K562 (cell line): ENCODE measurements at regions not wholly inside any gene's neighbourhood (a gene's known extent, or its start where the extent isn't known, plus 50 kb on each side); places are given as distances from the start of the nearest gene placed in this dataset.

Experiments used
- FOSL1 ChIP-seq: fragments of 200-800 bp; sonication (Bioruptor generic); conservative IDR thresholded peaks from 2 replicates; pipeline ENCODE4 v1.6.1; 2016; ENCODE audit warnings: missing genetic modification characterization, missing compliant biosample characterization
- FUS ChIP-seq: fragments of 200-400 bp; formaldehyde crosslinking; optimal IDR thresholded peaks from 2 replicates; pipeline ENCODE3; 2017; ENCODE audit warnings: low read depth, low read length
- HNRNPK ChIP-seq: fragments of 200-400 bp; formaldehyde crosslinking; IDR thresholded peaks from one replicate; pipeline ENCODE4 v1.6.1; 2018; ENCODE audit warnings: mild to moderate bottlenecking, low read depth, low read length; ENCODE audit not compliant: poor library complexity, severe bottlenecking
- HNRNPL ChIP-seq: fragments of 200-400 bp; formaldehyde crosslinking; IDR thresholded peaks from 2 replicates; pipeline ENCODE4 v1.6.1; 2017; ENCODE audit warnings: low read depth, mild to moderate bottlenecking, low read length
- LCOR ChIP-seq: sonication (generic); formaldehyde crosslinking; IDR thresholded peaks from 2 replicates; pipeline ENCODE4 v1.8.0; 2022; ENCODE audit warnings: mild to moderate bottlenecking, missing genetic modification reagents
- TCF7 ChIP-seq: sonication (generic); IDR thresholded peaks from 2 replicates; pipeline ENCODE4 v1.6.1; 2016; ENCODE audit warnings: antibody characterized with exemption, borderline replicate concordance
- ZBTB11 ChIP-seq, 3 experiments: fragments of 200-800 bp in 1 of 3; fragments of 250-450 bp in 1 of 3; fragments of 450-650 bp in 1 of 3; sonication (Bioruptor Pico) in 1 of 3; sonication (Bioruptor generic) in 1 of 3; formaldehyde crosslinking in 1 of 3; IDR thresholded peaks; 2 replicates each; pipeline versions ENCODE4 v1.6.1 to v1.8.0; 2016 to 2022; ENCODE audit warnings: mild to moderate bottlenecking in 2 of 3, missing genetic modification characterization in 2 of 3, missing compliant biosample characterization in 1 of 3, moderate library complexity in 1 of 3
- ZBTB49 ChIP-seq: sonication (generic); formaldehyde crosslinking; IDR thresholded peaks from 2 replicates; pipeline ENCODE4 v1.8.0; 2022; ENCODE audit warnings: missing genetic modification reagents, mild to moderate bottlenecking, borderline replicate concordance
- ZFP91 ChIP-seq: sonication (generic); formaldehyde crosslinking; IDR thresholded peaks from 2 replicates; pipeline ENCODE4 v1.8.0; 2022; ENCODE audit warnings: mild to moderate bottlenecking, missing genetic modification reagents
- ZNF280B ChIP-seq: fragments of 250-450 bp; sonication (Bioruptor Pico); IDR thresholded peaks from 2 replicates; pipeline ENCODE4 v1.5.1; 2021; ENCODE audit warnings: mild to moderate bottlenecking
- ZNF316 ChIP-seq: fragments of 450-650 bp; IDR thresholded peaks from 2 replicates; pipeline ENCODE4 v1.6.1; 2016
- ZNF695 ChIP-seq: fragments of 450-650 bp; formaldehyde crosslinking; IDR thresholded peaks from 2 replicates; pipeline ENCODE4 v1.4.0; 2020; ENCODE audit warnings: mild to moderate bottlenecking, moderate library complexity
- ZSCAN29 ChIP-seq: fragments of 450-650 bp; IDR thresholded peaks from 2 replicates; pipeline ENCODE4 v1.6.1; 2017

- TF ChIP-seq ZBTB11 (CRISPR knock-in tag; IDR thresholded peaks at IDR 0.05), result no peak
- TF ChIP-seq ZBTB49 (CRISPR knock-in tag), result no peak
- no peak for TF ChIP-seq ZNF280B (CRISPR knock-in tag)
- no peak for TF ChIP-seq HNRNPK
- TF ChIP-seq FUS, result no peak
- no peak for TF ChIP-seq ZNF316
- no peak for TF ChIP-seq HNRNPL
- no peak for TF ChIP-seq TCF7
- TF ChIP-seq FOSL1 (tag), result no peak
- TF ChIP-seq ZNF695, result no peak
- TF ChIP-seq ZSCAN29, result no peak
- TF ChIP-seq LCOR (CRISPR knock-in tag), result no peak
- TF ChIP-seq ZFP91 (CRISPR knock-in tag), result no peak
Observed at GRCh38 chr16:73483934-73484711, 436.2 kb upstream of the ZFHX3 start (continued).
